HepG2 (cell line): ENCODE measurements at regions not wholly inside any gene's neighbourhood (a gene's known extent, or its start where the extent isn't known, plus 50 kb on each side); places are given as distances from the start of the nearest gene placed in this dataset.

Source experiments
- ATAC-seq: fragments of 200-7000 bp; cut with Tn5 transposase; 3 replicates; pipeline ENCODE4 v1.9.1; 2020; ENCODE audit warnings: mild to moderate bottlenecking, moderate library complexity
- BruUV-seq: library from RNA; stranded (reverse); fragments of 400-500 nt; replicated peaks from 2 replicates; lab custom pipeline; 2021; lab: Mats Ljungman, UMichigan
- CTCF ChIA-PET: fragments of 300-600 bp; formaldehyde crosslinking; extraction: SDS; loops from one replicate; lab custom pipeline; 2021; ENCODE audit warnings: low total read pairs, inconsistent platforms, low intra/inter-chr PET ratio; lab: Yijun Ruan, JAX
- POLR2A ChIA-PET: fragments of 350-600 bp; sonication (Branson Sonifier 250); formaldehyde crosslinking; loops from one replicate; lab custom pipeline; 2020; ENCODE audit warnings: antibody characterized with exemption, inconsistent platforms; lab: Yijun Ruan, JAX
- DNase-seq: peaks from one replicate; pipeline ENCODE4 v3.0.0-alpha.2; 2015; ENCODE audit warnings: low spot score
- FAIRE-seq: peaks from 3 replicates; lab custom pipeline; 2011; peaks lifted over from hg19 to GRCh38; lab: Jason Lieb, UNC
- H2AFZ ChIP-seq: one replicate; pipeline ENCODE4 v1.6.1; 2011; ENCODE audit warnings: low read length, inconsistent platforms
- H3K27ac ChIP-seq: fragments of 300-600 bp; 3 replicates; pipeline ENCODE4 v1.8.0; 2011; ENCODE audit warnings: mixed run types, mild to moderate bottlenecking, mixed read lengths, low read length, inconsistent platforms; ENCODE audit not compliant: insufficient read depth; ENCODE audit errors: extremely low read length
- H3K27me3 ChIP-seq, 2 experiments: fragments of 200-600 bp in 1 of 2; 2 replicates in 1 of 2; 3 replicates in 1 of 2; pipeline versions ENCODE4 v1.6.0 to v1.8.0; 2011; ENCODE audit warnings: low read length in 2 of 2, mild to moderate bottlenecking in 2 of 2, moderate library complexity in 2 of 2, inconsistent platforms in 1 of 2; ENCODE audit not compliant: insufficient read depth in 2 of 2, control insufficient read depth in 1 of 2
- H3K36me3 ChIP-seq, 2 experiments: fragments of 200-600 bp in 1 of 2; replicated peaks in 1 of 2; 2 replicates in 1 of 2; 3 replicates in 1 of 2; pipeline versions ENCODE4 v1.5.1 to v1.8.0; 2011; ENCODE audit warnings: low read length in 2 of 2, inconsistent platforms in 1 of 2; ENCODE audit not compliant: insufficient read depth in 2 of 2, control insufficient read depth in 1 of 2
- H3K4me1 ChIP-seq: 2 replicates; pipeline ENCODE4 v1.5.1; 2012; ENCODE audit warnings: low read length, inconsistent platforms; ENCODE audit not compliant: insufficient read depth
- H3K4me2 ChIP-seq: 2 replicates; pipeline ENCODE4 v1.6.0; 2011; ENCODE audit warnings: low read depth, low read length, inconsistent platforms
- H3K4me3 ChIP-seq, 3 experiments: fragments of 200-600 bp in 1 of 3; sonication (generic), shearing (Covaris generic) in 1 of 3; replicated peaks in 1 of 3; 2 replicates each; pipeline ENCODE4 v1.5.1; 2011 to 2016; ENCODE audit warnings: low read length in 3 of 3, inconsistent platforms in 2 of 3, low read depth in 2 of 3, mild to moderate bottlenecking in 2 of 3, control low read depth in 1 of 3, mixed read lengths in 1 of 3; ENCODE audit not compliant: insufficient read depth in 1 of 3
- H3K79me2 ChIP-seq: one replicate; pipeline ENCODE4 v1.6.1; 2011; ENCODE audit warnings: low read length, inconsistent platforms; ENCODE audit not compliant: insufficient read depth
- H3K9ac ChIP-seq: 2 replicates; pipeline ENCODE4 v1.6.0; 2011; ENCODE audit warnings: mild to moderate bottlenecking, low read depth, low read length, inconsistent platforms; ENCODE audit not compliant: insufficient read depth
- H3K9me3 ChIP-seq: 2 replicates; pipeline ENCODE4 v1.5.1; 2012; ENCODE audit warnings: mild to moderate bottlenecking, low read length
- H4K20me1 ChIP-seq: 2 replicates; pipeline ENCODE4 v1.6.0; 2011; ENCODE audit warnings: inconsistent platforms, mild to moderate bottlenecking, low read length, moderate library complexity; ENCODE audit not compliant: insufficient read depth
- ATM ChIP-seq: fragments of 450-650 bp; IDR thresholded peaks from 2 replicates; pipeline ENCODE4 v1.7.1; 2017; ENCODE audit warnings: mild to moderate bottlenecking, borderline replicate concordance
- CEBPZ ChIP-seq: IDR thresholded peaks from 2 replicates; pipeline ENCODE4 v1.6.1; 2012; ENCODE audit warnings: low read length, improper control_type of control experiment
- ELF1 ChIP-seq: sonication (generic); formaldehyde crosslinking; IDR thresholded peaks from 2 replicates; pipeline ENCODE4 v1.4.0; 2020; ENCODE audit warnings: missing genetic modification reagents
- HIC2 ChIP-seq: sonication (generic); formaldehyde crosslinking; IDR thresholded peaks from 2 replicates; pipeline ENCODE4 v1.9.0; 2022; ENCODE audit warnings: low read depth, missing genetic modification reagents
- ISX ChIP-seq: sonication (generic); formaldehyde crosslinking; conservative IDR thresholded peaks from 2 replicates; pipeline ENCODE4 v1.5.0; 2020; ENCODE audit warnings: missing genetic modification reagents
- NONO ChIP-seq, 2 experiments: fragments of 450-650 bp in 1 of 2; sonication (generic) in 1 of 2; formaldehyde crosslinking in 1 of 2; IDR thresholded peaks in 1 of 2; conservative IDR thresholded peaks in 1 of 2; 2 replicates each; pipeline versions ENCODE4 v1.6.1 to v1.8.0; 2017 to 2022; ENCODE audit warnings: mild to moderate bottlenecking in 1 of 2, missing genetic modification reagents in 1 of 2, moderate library complexity in 1 of 2
- NR2F2 ChIP-seq: IDR thresholded peaks from 2 replicates; pipeline ENCODE4 v1.6.1; 2012; ENCODE audit warnings: low read depth, inconsistent platforms, borderline replicate concordance
- PAF1 ChIP-seq: IDR thresholded peaks from 2 replicates; pipeline ENCODE4 v1.6.1; 2016; ENCODE audit warnings: missing genetic modification reagents, missing compliant biosample characterization
- PHF20 ChIP-seq: sonication (generic); formaldehyde crosslinking; IDR thresholded peaks from 2 replicates; pipeline ENCODE4 v1.5.0; 2020; ENCODE audit warnings: mild to moderate bottlenecking, missing genetic modification reagents
- SP4 ChIP-seq: sonication (generic); formaldehyde crosslinking; IDR thresholded peaks from 2 replicates; pipeline ENCODE4 v1.8.1; 2023; ENCODE audit warnings: mild to moderate bottlenecking, missing genetic modification reagents
- THAP7 ChIP-seq: sonication (generic); formaldehyde crosslinking; IDR thresholded peaks from 2 replicates; pipeline ENCODE4 v1.8.1; 2023; ENCODE audit warnings: mild to moderate bottlenecking, missing genetic modification reagents
- ZBTB1 ChIP-seq: sonication (generic); formaldehyde crosslinking; IDR thresholded peaks from 2 replicates; pipeline ENCODE4 v1.4.0; 2020; ENCODE audit warnings: missing genetic modification reagents, borderline replicate concordance
- ZBTB4 ChIP-seq: sonication (generic); formaldehyde crosslinking; IDR thresholded peaks from 2 replicates; pipeline ENCODE4 v1.4.0; 2020; ENCODE audit warnings: missing genetic modification reagents, mild to moderate bottlenecking, borderline replicate concordance
- ZFP90 ChIP-seq: sonication (generic); formaldehyde crosslinking; IDR thresholded peaks from 2 replicates; pipeline ENCODE4 v1.8.0; 2022; ENCODE audit warnings: missing genetic modification reagents, mild to moderate bottlenecking, inconsistent platforms, borderline replicate concordance
- ZNF235 ChIP-seq: sonication (generic); formaldehyde crosslinking; IDR thresholded peaks from 2 replicates; pipeline ENCODE4 v1.8.1; 2023; ENCODE audit warnings: mild to moderate bottlenecking, missing genetic modification reagents, borderline replicate concordance
- WGBS: methylation state at CpG from one replicate; pipeline ENCODE4 v1.1.6; 2017; ENCODE audit warnings: low lambda C conversion rate; 5-methylcytosine and 5-hydroxymethylcytosine counted together
- in situ Hi-C: cut with HindIII; loops from 2 replicates; pipeline ENCODE4 v1.10.0; 2017; ENCODE audit warnings: low pct_unique_long_range_greater_than_20kb; ENCODE audit not compliant: extremely low pct_ligation_motif_present
- intact Hi-C: fragments of 100-400 bp; cut with micrococcal nuclease; formaldehyde crosslinking; loops from one replicate; pipeline ENCODE4 v1.10.0; 2022; ENCODE audit not compliant: unreplicated experiment

- ChIA-PET CTCF (no interaction called here), POLR2A (no interaction called here)
- H3K79me2 ChIP-seq: no peaks in the 10 kb centered on the region
- H3K9ac ChIP-seq: no peak overlapping the region
- no peak overlapping the region for H2AFZ ChIP-seq
- 4% methylated on average over 4 of the region's 4 CpGs for WGBS
- no TSS peak for BruUV-seq
- no peaks in the 10 kb centered on the region for H3K4me1 ChIP-seq
- H3K4me2 ChIP-seq: no peak overlapping the region
- ATAC-seq (no peak), FAIRE-seq (no peak), DNase-seq (no peak)
- no peaks in the 10 kb centered on the region for H3K36me3 ChIP-seq
- intact Hi-C loops: no loop called here
- H3K27me3 ChIP-seq: no peaks in the 10 kb centered on the region
- H4K20me1 ChIP-seq: no peaks in the 10 kb centered on the region
- H3K27ac ChIP-seq: no peak overlapping the region
- peaks cover 80% of the 10 kb centered on the region for H3K9me3 ChIP-seq
- in situ Hi-C loops: no loop called here
- H3K4me3 ChIP-seq: no peak overlapping the region
- TF ChIP-seq ELF1 (CRISPR knock-in tag) (no peak), PAF1 (CRISPR knock-in tag) (no peak), ZBTB1 (CRISPR knock-in tag) (no peak), ISX (CRISPR knock-in tag) (no peak), ZFP90 (no peak), ZBTB4 (CRISPR knock-in tag) (no peak), HIC2 (CRISPR knock-in tag) (no peak), PHF20 (CRISPR knock-in tag) (no peak), ZNF235 (CRISPR knock-in tag) (no peak), SP4 (CRISPR knock-in tag) (no peak), ATM (no peak), CEBPZ (no peak), NONO (IDR thresholded peaks at IDR 0.05) (no peak), NONO (CRISPR knock-in tag; conservative IDR thresholded peaks at IDR 0.05) (no peak), THAP7 (CRISPR knock-in tag) (no peak), NR2F2 (no peak)
Measured at GRCh38 chr10:108014145-108014901, 849.8 kb upstream of the SORCS1 start.
